Stimulated activated CD4-positive, alpha-beta T cell treated with anti-CD3 and anti-CD28 coated beads, Interleukin-15, amount 100 ng/mL, for 48 hours (primary cell): ENCODE measurements at regions not wholly inside any gene's neighbourhood (a gene's known extent, or its start where the extent isn't known, plus 50 kb on each side); places are given as distances from the start of the nearest gene placed in this dataset.

Experiments used
- DNase-seq, 2 donors: peaks; one replicate each; pipeline ENCODE4 v3.0.0-alpha.2; 2020; ENCODE audit warnings: low read depth in 2 of 2

DNA sequence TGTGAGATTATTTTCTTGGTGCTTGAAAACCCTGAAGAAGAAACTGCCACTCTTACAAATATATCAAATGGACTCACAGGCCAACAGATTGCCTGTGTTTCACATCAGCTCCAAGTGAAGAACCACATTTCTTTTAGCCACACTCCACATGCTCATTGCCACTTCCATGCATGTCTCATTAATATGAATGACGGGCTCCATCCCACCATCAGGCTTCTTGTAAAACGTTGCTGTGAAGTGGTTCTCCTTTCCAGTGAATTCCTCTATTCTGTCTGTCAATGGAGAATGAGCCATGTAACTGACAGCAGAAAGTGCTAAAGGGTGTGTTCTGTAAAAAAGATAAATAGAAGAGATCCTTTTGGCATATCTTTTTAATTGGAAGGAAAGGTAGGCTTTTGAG, 188.2 kb upstream of the RMST start:
- DNase-seq = no peak

DNA sequence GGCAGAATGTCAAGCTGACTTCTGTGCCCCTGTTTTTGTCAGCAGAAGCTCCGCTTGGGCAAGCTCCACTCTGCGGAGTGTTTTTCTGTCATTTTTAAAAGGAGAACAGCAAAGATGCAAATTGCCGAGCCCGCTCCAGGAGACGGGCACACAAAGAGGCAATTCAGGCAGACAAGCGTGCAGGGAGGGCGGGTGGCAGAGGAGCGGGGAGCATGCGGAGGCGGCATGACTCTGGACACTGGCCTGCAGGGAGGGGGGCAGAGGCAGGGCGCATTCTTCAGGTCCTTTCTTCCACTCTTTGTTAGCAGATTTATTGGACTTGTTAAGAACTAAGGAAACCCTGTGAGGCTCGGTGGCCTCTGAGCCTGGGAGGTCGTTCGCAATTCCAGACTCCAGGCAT, 187.3 kb upstream of the RMST start:
- DNase-seq = no peak

DNA sequence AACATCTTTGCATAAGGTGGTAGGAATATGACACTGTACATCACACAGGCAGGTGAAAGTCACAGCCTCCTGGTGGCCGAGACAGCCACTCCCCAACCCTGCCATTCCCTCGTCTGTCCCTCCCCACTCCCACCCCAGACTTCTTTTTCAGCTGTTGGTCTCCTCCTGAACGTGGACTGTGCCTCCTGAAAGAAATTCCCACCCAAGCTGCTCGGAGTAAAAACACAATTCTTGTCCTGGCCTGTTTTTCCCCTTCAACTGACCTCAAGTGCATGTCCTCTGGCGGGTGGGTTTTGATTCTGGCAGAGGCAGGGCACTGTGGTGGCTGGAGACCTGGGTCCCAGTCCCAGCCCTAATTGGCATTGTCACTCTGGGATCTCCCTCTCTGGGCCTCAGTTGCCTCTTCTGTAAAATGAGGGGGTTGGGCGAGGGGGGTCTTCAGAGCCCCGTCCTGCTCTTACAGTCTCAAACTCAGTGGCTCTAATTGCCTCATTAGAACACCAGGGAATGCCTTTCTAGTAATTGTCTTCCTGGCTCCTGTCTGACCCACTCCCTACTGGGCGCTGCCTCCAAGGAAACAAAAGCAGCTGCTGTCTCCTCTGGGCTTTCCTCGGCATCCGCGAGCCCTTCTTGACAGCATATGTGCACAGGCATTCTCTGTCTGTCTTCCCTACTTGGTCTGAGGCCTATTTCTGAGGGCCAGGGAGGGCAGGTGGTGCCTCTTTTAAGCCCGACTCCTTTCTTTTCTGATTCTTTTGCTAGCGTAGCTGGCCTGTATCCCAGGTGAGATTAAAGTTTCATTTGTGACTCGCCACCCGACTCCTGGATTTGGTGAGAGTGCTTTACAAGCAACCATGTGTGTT, 186.6 kb upstream of the RMST start:
- DNase-seq = no peak

DNA sequence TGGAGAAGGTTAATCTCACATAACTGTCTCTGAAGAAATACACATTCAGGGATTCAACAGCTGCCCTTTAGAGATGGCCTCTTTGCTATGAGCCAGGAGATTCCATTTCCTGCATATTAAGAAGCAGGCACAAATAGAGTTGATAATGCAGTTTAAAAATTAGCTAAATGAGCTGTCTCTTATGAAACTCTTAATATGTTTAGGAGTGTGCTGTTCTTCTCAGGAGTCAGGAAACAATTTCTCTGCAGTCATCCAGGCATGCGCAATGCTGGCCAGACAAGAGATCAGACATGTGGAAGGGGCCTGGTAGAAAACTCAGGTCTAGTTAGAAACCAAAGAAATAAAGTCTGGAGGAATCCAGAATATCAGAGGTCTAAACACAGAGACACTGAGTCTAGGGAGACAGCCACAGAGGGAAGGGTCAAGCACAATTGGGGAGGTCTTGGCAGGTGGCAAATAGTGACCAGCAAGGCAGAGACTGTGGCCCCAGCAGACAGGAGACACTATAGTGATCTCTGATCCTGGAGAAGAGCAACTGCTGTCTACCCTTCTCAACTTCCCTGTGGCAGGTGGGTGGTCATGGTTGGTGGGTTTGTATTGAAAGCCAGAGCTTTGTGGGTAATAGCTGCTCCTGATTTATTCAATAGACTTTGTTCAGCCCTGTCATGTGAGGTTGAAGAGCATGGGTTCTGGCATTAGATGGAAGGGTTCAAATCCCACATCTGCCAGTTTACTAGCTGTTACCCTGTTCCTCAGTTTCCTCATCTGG, 185.8 kb upstream of the RMST start:
- no peak for DNase-seq

DNA sequence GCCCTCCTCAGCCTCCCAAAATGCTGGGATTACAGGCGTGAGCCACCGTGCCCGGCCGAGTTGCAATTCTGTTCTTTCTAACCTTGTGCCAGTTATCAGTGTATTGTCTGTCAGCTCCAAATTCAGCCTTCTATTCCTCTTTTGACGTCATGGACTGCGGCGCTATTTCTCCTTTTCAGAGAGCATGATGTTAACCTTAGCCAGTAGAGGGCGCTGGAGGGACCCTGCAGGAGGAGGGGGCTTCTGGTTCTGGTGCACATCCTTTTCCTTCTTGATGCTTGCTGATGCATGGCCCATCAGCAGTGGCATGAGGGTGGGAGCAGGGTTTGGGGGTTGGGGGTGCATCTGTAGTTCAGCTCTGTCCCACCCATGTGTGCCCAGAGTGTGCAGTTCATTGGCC, 179.3 kb upstream of the RMST start:
- no peak for DNase-seq

DNA sequence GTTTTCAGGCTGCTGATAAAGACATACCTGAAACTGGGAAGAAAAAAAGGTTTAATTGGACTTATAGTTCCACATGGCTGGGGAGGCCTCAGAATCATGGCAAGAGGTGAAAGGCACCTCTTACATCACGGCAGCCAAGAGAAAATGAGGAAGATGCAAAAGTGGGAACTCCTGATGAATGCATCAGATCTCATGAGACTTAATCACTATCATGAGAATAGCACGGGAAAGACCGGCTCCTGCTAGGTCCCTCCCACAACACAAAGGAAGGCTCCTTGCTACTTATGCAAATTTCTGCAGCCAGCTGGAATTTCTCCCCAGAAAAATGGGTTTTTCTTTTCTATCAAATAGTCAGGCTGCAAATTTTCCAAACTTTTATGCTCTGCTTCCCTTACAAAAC, 174.1 kb upstream of the RMST start:
- no peak for DNase-seq

DNA sequence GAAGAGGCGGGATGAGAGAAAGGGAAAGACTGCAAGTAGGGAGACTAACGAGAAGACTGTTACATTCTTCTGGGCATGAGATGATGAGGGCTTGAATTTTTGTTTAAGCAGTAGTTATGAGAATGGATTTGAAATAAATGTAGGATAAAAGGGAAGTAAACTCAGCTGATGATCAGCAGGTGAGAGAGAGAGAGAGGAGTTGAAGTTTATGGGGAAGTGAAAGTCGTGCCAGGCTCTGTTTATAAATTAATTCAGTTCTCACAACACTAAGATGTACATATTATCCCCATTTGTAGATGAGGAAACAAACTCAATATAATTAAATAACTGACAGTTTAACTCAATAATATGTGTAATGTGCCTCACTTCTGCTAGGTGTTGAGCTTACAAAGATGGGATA, 170.0 kb upstream of the RMST start:
- DNase-seq = no peak

DNA sequence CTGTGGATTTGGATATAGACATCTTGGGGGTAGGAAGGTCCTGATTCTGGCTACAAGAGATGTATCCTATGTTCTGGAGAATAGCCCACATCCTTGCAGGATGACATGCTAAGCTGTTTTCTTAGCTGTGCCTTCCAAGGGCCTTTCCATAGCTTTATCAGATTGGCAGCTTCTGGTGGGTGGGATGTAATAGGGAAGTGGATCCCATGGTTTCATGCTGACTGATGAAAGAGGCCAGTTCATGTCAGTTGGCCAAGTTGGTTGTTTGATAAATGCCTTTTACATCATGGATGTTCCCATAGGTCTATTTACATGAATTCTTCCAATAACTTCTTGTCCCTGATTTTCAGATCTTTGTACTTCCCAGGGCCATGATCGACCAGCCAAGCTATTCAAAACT, 169.1 kb upstream of the RMST start:
- DNase-seq = no peak

DNA sequence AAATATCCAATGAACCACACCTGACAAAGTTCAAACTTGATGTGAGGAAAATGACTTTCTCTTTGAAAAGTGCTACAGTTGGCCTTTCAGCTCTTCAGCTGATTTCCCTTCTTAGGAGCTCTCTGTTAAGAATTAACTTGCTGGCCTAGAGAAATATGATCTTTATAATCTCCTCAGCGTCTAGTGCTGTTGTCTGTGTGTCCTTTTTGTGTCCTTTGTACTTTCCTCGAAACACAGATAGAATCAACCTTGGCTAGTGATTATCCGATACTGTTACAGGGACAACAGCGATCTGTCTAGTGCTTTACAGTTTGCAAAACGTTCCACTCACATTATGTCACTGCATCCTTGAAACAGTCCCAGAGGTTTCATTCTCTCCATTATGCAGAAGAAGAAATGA, 162.8 kb upstream of the RMST start:
- no peak for DNase-seq

DNA sequence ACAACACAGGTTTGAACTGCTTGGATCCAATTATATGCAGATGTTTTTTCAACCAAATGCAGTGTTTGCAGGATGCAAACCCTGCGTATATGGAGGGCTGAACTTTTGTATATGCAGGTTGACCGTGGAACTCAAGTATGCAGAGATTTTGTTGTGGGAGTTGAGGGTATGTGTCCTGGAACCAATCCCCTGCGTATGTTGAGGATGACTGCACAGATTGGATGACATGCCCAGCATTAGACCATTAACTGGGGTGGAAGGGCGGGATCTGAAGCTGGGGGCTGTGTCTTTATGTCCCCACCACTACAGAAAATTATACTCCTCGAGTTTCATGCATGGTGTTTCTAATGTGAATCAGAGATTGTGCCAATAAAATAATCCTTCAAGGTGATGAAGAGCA, 162.2 kb upstream of the RMST start:
- no peak for DNase-seq

DNA sequence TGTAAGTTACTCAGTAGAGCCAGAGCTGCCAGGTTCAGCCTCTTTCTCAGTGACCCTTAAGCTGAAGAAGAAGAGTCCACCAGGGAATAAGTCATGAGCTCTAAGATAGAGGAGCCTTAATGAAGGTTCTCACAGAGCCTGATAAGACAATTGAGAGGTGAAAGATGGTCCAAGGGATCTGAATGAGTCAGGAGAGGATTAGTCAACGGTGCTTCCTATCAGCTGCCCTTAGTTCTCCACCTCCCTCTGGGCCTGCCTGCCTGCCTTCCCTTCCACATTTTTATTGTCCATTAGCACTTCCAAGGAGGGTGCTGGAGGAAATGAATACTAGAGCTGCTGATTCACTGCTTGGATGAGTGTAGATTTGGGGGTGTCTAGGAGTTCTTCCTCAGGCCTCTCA, 161.7 kb upstream of the RMST start:
- DNase-seq = no peak

DNA sequence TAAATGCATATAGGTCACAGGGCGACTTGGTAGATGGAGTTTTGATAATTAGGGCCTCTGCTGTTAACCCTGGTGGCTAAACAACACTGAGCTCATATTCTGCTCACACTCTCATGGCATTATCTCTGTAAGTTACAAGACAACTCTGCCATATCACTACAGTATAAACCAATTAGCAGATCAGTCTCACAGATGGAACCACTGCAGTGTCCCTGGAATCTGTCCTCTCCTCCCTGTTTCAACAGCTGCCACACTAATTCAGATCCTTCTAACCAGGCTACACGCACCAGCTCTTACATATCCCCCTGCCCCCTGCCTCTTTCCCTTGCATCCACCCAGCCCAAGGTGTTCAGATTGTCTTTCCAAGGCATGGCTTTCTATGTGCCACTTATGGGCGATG, 161.0 kb upstream of the RMST start:
- DNase-seq = no peak

DNA sequence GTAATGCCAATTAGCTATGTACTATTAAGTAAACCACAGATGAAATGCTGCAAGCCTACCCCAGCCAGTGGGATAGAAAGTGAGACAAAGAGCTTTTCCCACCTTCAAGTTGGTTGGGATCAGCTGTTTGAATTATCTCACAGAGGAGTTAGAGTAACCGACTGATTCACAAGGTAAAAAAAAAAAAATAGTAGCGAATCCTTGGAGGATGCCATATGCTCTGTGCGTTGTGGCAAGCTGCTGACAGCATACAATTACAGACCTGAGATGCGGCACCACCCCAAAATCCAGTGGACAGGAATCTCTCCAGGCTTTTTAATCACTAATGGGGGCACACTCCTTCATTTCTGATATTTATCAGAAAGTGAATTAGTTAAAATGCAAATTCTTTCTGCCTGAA, 157.0 kb upstream of the RMST start:
- no peak for DNase-seq

DNA sequence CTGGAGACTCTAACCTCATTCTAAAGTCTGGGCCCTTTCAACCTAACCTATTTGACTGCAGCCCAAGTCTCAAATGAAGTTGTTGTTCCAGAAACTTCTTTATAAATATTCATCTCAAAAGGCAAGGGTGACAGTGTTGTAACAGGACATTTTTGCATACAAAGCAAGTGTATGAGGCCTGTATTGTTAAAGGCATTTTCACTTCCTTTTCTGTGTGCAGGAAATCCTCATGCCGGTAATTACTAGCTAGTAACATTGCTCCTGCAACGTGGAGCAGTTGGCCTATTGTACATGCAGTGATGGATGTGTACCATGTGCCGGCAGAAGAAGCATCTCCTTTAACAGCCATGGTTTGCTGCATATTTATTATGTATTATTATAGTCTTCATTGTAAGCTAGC, 156.5 kb upstream of the RMST start:
- no peak for DNase-seq

DNA sequence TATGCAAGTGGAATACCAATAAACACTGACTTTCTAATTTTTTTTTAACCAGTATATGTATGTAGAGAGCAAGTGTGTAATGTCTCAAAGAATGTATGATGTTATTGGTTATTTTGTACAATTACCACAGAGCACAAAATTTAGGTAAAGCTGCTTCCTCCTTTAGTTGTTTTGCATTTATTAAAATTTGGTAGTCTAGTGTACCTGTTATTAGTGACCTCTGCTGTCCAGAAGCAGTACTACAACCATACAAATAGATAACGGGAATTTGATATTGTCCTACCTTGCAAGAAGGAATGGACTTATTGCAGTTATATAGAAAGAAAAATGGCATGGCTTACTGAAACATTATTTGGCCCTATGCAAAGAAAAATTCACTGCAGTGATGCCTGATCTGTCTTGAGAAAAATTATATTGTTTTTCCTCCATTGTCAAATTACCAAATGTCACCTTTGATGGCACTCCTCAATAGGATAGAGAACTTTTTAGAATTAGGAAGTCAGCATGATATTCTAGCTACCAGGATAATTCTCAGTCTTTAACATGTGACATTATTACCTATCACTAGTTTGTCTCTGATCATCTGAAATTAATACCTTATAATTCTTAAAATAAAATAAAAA, 153.9 kb upstream of the RMST start:
- DNase-seq = no peak

DNA sequence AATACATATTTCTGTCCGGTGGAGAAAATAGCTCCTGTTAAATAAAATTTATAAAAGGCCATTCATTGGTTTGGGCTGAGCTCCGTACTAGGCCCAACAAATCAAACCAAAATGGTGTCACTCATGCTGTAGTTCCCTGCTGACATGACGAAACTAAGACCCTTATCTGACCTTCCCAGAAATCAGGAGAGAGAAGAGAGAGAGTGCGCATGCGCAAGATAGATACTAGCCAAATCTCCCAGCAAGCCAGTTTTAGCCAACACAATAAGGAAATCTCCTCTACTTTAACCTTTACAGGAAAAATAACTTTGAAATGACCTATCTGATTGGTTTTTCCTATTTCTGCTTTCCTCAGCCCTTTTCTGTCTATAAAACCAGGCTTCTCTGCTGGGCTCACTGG, 152.7 kb upstream of the RMST start:
- DNase-seq = no peak

DNA sequence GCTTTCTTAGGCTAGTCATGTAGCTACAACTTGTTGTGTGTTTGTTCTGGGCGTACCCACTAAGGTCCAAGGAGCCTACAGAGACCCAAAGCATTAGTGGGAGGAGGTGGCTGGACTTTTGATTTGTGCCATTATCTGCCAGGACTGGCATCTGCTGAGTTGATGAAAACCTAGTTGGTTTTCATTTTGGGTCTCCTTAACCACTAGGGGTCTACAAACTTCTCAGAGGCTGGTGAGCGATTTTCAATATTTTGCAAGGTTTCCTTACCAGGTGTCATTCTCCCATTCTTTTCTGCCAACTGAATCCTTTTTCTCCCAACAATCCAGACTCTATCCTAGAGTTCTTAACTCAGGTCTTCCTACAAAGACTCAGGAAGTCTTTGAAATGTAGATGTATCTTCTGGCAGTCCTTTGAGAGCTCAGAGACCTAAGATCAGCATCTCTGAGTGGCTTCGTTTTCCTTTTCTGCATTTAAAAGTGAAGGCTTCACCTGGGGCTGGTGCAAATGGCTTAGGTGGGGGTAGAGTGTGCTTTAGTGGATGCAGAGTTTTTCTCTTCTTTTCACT, 150.0 kb upstream of the RMST start:
- no peak for DNase-seq

DNA sequence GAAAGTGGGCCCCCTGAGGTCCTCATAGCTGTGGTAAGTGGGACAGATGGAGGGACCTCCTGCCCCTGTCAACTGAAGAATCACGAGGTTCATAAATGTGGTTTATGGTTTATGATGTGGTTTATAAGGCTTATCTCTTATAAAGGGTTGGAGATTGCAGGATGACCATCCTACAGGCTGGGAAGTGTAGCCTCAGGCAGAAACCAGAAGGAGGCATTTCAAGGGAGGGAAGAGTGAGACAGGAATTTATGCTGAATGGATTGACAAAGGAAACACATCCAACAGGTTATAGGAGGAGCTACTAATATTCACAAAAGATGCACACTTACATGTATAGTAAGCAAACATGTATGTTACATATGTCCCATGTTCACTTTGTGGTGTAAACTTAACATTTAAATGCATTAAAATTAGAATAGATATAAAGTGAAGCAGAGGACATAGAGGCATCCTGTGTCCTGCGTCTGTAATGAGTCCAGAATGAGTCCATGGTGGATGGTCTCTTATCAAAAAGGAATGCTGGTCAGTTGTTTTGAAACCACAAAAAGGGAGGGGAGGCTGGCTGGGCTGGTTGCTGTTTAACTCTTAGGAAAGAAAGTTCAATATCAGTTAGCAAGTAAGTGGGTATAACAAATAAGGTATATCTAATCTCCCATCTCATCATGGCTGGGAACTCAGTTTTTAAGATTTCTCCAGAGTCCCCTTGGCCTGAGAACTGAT, 149.0 kb upstream of the RMST start:
- DNase-seq = no peak

DNA sequence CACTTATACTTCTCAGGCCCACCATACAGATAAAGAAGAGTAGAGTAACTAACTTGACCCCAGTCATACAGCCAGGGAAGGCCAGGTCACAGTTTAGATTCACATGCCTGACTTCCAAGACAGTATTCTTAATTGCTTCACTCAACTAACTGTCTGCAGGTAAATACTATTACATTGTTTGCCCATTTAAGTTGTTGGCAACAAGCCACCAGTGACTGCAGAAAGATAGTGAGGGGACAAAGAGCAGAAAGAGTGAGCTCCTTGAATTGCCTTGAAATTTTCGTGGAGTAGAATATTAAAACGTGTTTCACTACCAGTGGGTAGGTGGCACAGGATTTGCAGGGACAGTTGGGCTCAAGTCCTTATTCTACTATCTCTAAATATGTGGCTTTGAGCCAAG, 146.3 kb upstream of the RMST start:
- no peak for DNase-seq

DNA sequence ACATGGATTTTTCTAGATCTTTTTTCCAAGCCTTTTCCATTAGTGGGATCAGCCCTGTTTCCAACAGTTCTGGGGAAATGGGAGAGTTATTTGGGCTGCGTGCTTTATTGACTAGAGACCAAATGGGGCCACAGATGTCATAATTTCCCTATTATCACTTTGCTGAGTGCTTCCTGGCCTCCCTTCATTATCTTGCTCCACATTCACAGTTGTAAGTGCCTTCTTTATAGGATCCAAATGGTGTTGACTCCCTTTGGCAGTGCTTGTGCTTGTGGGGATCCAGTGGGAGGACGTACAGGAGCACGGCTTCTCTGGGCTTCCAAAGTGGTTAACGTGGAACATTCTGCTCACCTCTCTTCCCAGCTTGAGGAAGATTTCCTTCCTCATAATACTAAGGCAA, 141.0 kb upstream of the RMST start:
- no peak for DNase-seq

DNA sequence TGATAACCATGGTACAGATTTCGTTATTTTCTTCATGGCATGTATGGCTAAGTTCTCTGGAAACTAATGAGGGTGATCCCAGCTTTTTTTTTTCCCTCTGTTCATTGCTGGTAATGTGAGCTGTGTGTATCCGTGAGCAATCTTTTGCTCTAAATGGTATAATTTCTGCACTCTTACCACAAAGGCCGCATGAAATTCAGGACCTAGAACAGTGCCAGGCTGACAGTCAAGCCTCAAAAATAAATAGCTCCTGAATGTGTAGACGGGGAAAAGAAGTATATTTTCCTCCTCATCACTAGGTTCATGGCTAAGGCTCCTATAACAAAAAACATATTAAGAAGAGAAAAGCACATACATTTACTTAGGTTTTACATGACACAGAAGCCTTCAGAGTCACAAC, 140.2 kb upstream of the RMST start:
- no peak for DNase-seq

DNA sequence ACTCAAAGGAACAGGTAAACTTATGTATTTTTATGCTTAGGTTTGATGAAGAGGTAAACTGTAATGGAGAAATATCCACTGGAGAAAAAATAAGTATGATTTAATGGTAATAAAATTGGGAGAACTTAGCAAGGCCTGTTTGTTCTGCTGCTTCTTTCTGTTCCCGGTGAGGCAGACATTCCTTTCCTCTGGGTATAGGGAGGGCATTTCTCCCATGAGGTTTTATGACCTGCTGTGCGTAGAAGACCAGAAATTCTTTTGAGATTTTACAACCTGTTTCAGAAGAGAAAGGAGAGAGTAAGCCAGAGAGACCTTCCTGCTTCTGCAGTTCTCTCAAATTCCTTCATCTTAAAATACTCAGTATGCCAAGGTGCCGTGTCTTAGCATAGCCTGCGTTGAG, 139.4 kb upstream of the RMST start:
- DNase-seq = no peak
